D721Med (cell line): ENCODE measurements at regions not wholly inside any gene's neighbourhood (a gene's known extent, or its start where the extent isn't known, plus 50 kb on each side); places are given as distances from the start of the nearest gene placed in this dataset.

Source experiments
- DNase-seq: peaks from one replicate; pipeline ENCODE4 v3.0.0; 2011; ENCODE audit warnings: low spot score; ENCODE audit not compliant: insufficient read length
- FAIRE-seq: peaks from 2 replicates; lab custom pipeline; 2011; peaks lifted over from hg19 to GRCh38; lab: Jason Lieb, UNC
- CTCF ChIP-seq: IDR thresholded peaks from 2 replicates; pipeline ENCODE4 v1.5.1; 2012; ENCODE audit warnings: mild to moderate bottlenecking, control low read depth; ENCODE audit not compliant: insufficient read depth; ENCODE audit errors: missing control alignments

- FAIRE-seq (no peak), DNase-seq (no peak)
Observed at GRCh38 chr5:52342361-52342760, 445.4 kb upstream of the ITGA1 start.

GRCh38 chr5:52356311-52356918, 431.3 kb upstream of the ITGA1 start:
- DNase-seq: no peak
- FAIRE-seq: peak; percentile 38
- TF ChIP-seq CTCF: peak; percentile 74

More at GRCh38 chr5:52342361-52342760, 445.4 kb upstream of the ITGA1 start:
- no peak for TF ChIP-seq CTCF

GRCh38 chr5:52359261-52359660, 428.5 kb upstream of the ITGA1 start:
- no peak for TF ChIP-seq CTCF

GRCh38 chr5:52360985-52361384, 426.7 kb upstream of the ITGA1 start:
- no peak for DNase-seq
- TF ChIP-seq CTCF: no peak
- FAIRE-seq: no peak

More at GRCh38 chr5:52359261-52359660, 428.5 kb upstream of the ITGA1 start:
- FAIRE-seq (no peak), DNase-seq (no peak)

- DNase-seq: no peak
- FAIRE-seq: no peak
- TF ChIP-seq CTCF: no peak
Observed at GRCh38 chr5:52374286-52374685, 413.4 kb upstream of the ITGA1 start.

GRCh38 chr5:52375969-52376368, 411.7 kb upstream of the ITGA1 start:
- DNase-seq (no peak), FAIRE-seq (no peak)
- no peak for TF ChIP-seq CTCF

GRCh38 chr5:52376592-52376991, 411.1 kb upstream of the ITGA1 start:
- no peak for TF ChIP-seq CTCF
- no peak for DNase-seq
- FAIRE-seq: no peak
